ENCODE measurements at regions not wholly inside any gene's neighbourhood (a gene's known extent, or its start where the extent isn't known, plus 50 kb on each side); places are given as distances from the start of the nearest gene placed in this dataset.
"Not testable (repeated sequence)": the region's sequence is repeated elsewhere in the genome, so short reads cannot be mapped to it uniquely, and the experiment has no call there.

GRCh38 chr7:42720991-42721796, 190.7 kb downstream of the C7orf25 start:
- no peak for DNase-seq

GRCh38 chr7:42720012-42720411, 191.9 kb downstream of the C7orf25 start:
- DNase-seq, result no peak

GRCh38 chr7:42718466-42718865, 193.4 kb downstream of the C7orf25 start:
- not testable (repeated sequence) for DNase-seq

GRCh38 chr7:42714356-42714755, 197.5 kb downstream of the C7orf25 start:
- DNase-seq, result no peak

- no peak for DNase-seq
Observed at GRCh38 chr7:42709284-42709683, 202.6 kb downstream of the C7orf25 start.

GRCh38 chr7:42704710-42705109, 207.2 kb downstream of the C7orf25 start:
- no peak for DNase-seq

- no peak for DNase-seq
Observed at GRCh38 chr7:42702647-42703046, 209.2 kb downstream of the C7orf25 start.

GRCh38 chr7:42700406-42701327, 211.2 kb downstream of the C7orf25 start:
- DNase-seq, result no peak

- DNase-seq, result no peak
Observed at GRCh38 chr7:42699380-42700178, 212.3 kb downstream of the C7orf25 start.

GRCh38 chr7:42698600-42699374, 213.1 kb downstream of the C7orf25 start:
- no peak for DNase-seq

- no peak for DNase-seq
Observed at GRCh38 chr7:42694894-42695507, 216.9 kb downstream of the C7orf25 start.

GRCh38 chr7:42693722-42694121, 218.1 kb downstream of the C7orf25 start:
- no peak for DNase-seq

GRCh38 chr7:42692621-42693020, 219.2 kb downstream of the C7orf25 start:
- no peak for DNase-seq

- no peak for DNase-seq
Observed at GRCh38 chr7:42690794-42691639, 220.9 kb downstream of the C7orf25 start.

- no peak for DNase-seq
Observed at GRCh38 chr7:42689626-42690025, 222.2 kb downstream of the C7orf25 start.

- no peak for DNase-seq
Observed at GRCh38 chr7:42688056-42688371, 223.9 kb downstream of the C7orf25 start.

- DNase-seq, result no peak
Observed at GRCh38 chr7:42687211-42688055, 224.4 kb downstream of the C7orf25 start.

GRCh38 chr7:42686594-42687156, 225.2 kb downstream of the C7orf25 start:
- no peak for DNase-seq

- DNase-seq, result no peak
Observed at GRCh38 chr7:42685911-42686310, 226.0 kb downstream of the C7orf25 start.
